Testis (tissue), 2 donors: ENCODE measurements at regions not wholly inside any gene's neighbourhood (a gene's known extent, or its start where the extent isn't known, plus 50 kb on each side); places are given as distances from the start of the nearest gene placed in this dataset.

Experiments
- POLR2A ChIP-seq: fragments of 450-650 bp; IDR thresholded peaks from one replicate; pipeline ENCODE4 v1.6.1; 2017; ENCODE audit warnings: antibody characterized with exemption, mild to moderate bottlenecking, moderate library complexity
- TF ChIP-seq, protein P1 (sequence below), 3 experiments: fragments of 450-650 bp in 2 of 3; fragments of 200-600 bp in 1 of 3; sonication (generic) in 1 of 3; IDR thresholded peaks; one replicate each; pipeline ENCODE4 v1.5.1; 2016 to 2019; ENCODE audit warnings: antibody characterized with exemption in 3 of 3, mild to moderate bottlenecking in 2 of 3, moderate library complexity in 1 of 3

- TF ChIP-seq, protein P1, sequence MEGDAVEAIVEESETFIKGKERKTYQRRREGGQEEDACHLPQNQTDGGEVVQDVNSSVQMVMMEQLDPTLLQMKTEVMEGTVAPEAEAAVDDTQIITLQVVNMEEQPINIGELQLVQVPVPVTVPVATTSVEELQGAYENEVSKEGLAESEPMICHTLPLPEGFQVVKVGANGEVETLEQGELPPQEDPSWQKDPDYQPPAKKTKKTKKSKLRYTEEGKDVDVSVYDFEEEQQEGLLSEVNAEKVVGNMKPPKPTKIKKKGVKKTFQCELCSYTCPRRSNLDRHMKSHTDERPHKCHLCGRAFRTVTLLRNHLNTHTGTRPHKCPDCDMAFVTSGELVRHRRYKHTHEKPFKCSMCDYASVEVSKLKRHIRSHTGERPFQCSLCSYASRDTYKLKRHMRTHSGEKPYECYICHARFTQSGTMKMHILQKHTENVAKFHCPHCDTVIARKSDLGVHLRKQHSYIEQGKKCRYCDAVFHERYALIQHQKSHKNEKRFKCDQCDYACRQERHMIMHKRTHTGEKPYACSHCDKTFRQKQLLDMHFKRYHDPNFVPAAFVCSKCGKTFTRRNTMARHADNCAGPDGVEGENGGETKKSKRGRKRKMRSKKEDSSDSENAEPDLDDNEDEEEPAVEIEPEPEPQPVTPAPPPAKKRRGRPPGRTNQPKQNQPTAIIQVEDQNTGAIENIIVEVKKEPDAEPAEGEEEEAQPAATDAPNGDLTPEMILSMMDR (IDR thresholded peaks at IDR 0.05), result no peak
- no peak for TF ChIP-seq POLR2A
These were observed 341.3 kb downstream of the DNAJB9 start for GRCh38 chr7:108911016-108911415.
